ENCODE measurements at regions not wholly inside any gene's neighbourhood (a gene's known extent, or its start where the extent isn't known, plus 50 kb on each side); places are given as distances from the start of the nearest gene placed in this dataset.

GRCh38 chr7:46750321-46750865 lies 829.3 kb upstream of the IGFBP3 start:
- TF ChIP-seq GATA2 (IDR thresholded peaks at IDR 0.05; ENCODE audit: low read depth, low read length) (no peak), GATA3 (IDR thresholded peaks at IDR 0.05; ENCODE audit: low read depth, low read length) (no peak)

Measured in SH-SY5Y (cell line).